Forelimb muscle (tissue), 1 donor: ENCODE measurements at regions not wholly inside any gene's neighbourhood (a gene's known extent, or its start where the extent isn't known, plus 50 kb on each side); places are given as distances from the start of the nearest gene placed in this dataset.
A peak's percentile ranks its signal among the peaks of the same experiment; 100 is the strongest.

ENCODE experiments used
- DNase-seq: peaks from one replicate; pipeline ENCODE4 v3.0.0-alpha.2; 2013; ENCODE audit warnings: low read depth

- no peak for DNase-seq
These were observed 317.0 kb upstream of the JAG1 start for GRCh38 chr20:10990625-10991382.

GRCh38 chr20:10992731-10993130, 318.9 kb upstream of the JAG1 start:
- no peak for DNase-seq

GRCh38 chr20:10994991-10995700, 321.3 kb upstream of the JAG1 start:
- DNase-seq: no peak

- DNase-seq: no peak
These were observed 324.7 kb upstream of the JAG1 start for GRCh38 chr20:10998476-10998875.

GRCh38 chr20:11000416-11000815, 326.6 kb upstream of the JAG1 start:
- no peak for DNase-seq

GRCh38 chr20:11001302-11001701, 327.5 kb upstream of the JAG1 start:
- DNase-seq: no peak

- DNase-seq: no peak
These were observed 328.2 kb upstream of the JAG1 start for GRCh38 chr20:11001764-11002540.

GRCh38 chr20:11003341-11003740, 329.5 kb upstream of the JAG1 start:
- DNase-seq: no peak

- DNase-seq: no peak
These were observed 334.7 kb upstream of the JAG1 start for GRCh38 chr20:11008444-11009033.

GRCh38 chr20:11011653-11012052, 337.9 kb upstream of the JAG1 start:
- no peak for DNase-seq

GRCh38 chr20:11012975-11013374, 339.2 kb upstream of the JAG1 start:
- peak; percentile 47 for DNase-seq

GRCh38 chr20:11013801-11014200, 340.0 kb upstream of the JAG1 start:
- no peak for DNase-seq

GRCh38 chr20:11015440-11015839, 341.6 kb upstream of the JAG1 start:
- no peak for DNase-seq

- no peak for DNase-seq
These were observed 343.6 kb upstream of the JAG1 start for GRCh38 chr20:11017446-11017845.

- DNase-seq: no peak
These were observed 344.9 kb upstream of the JAG1 start for GRCh38 chr20:11018668-11019170.

GRCh38 chr20:11020712-11021111, 346.9 kb upstream of the JAG1 start:
- DNase-seq: no peak

- no peak for DNase-seq
These were observed 353.4 kb upstream of the JAG1 start for GRCh38 chr20:11027224-11027623.

- no peak for DNase-seq
These were observed 356.6 kb upstream of the JAG1 start for GRCh38 chr20:11030351-11030750.

- no peak for DNase-seq
These were observed 357.5 kb upstream of the JAG1 start for GRCh38 chr20:11031300-11031699.

GRCh38 chr20:11032611-11033010, 358.8 kb upstream of the JAG1 start:
- no peak for DNase-seq

- no peak for DNase-seq
These were observed 360.2 kb upstream of the JAG1 start for GRCh38 chr20:11034025-11034424.

- DNase-seq: no peak
These were observed 361.4 kb upstream of the JAG1 start for GRCh38 chr20:11035211-11035610.
